ENCODE measurements at regions not wholly inside any gene's neighbourhood (a gene's known extent, or its start where the extent isn't known, plus 50 kb on each side); places are given as distances from the start of the nearest gene placed in this dataset.

DNA sequence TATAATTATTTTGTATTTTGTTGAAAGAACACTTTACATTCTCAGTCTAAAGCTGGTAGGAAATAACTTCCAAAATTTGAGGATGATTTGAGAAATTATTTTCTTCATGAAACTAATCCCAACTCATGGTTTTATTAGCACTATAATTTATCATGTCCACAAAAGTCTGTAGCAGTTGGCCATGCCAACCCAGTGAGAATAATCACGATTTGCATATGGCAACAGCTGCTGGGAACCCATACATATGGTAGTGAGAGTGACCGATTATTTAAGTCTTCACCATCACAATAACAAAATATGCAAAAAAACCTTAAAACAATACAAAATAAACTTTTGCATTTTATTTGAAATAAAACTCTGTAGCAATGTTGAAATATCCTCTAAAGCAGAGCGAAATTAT, 445.9 kb upstream of the ANO3 start:
- DNase-seq (ENCODE audit: low read depth), result no peak

DNA sequence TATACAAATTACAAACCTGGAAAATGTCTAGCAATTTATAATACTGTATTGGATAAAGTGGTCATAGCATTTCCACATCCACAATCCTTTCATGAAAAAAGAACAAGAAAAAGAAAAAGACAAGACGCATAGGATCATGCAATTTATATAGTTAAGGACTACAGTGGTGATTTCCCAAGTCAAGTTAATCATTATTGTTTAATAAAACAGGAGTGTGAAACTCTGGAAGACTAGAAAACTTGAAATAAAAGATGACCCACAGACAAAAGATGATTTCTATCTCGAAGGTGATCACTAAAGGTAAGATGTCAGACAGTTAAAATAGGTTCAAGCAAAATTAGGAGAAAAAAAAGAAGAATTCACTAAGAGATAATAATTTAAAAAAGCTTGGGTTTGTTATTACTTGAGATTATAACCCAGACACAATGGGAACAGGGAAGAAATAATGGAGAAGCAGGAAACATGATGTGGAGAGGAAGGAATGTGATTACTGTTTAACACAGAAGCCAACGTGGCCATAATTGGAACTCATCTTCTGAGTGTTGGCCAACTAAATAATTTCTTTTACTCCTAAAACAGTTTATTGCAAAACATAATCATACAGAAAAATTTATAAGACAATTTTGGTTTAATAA, 441.2 kb upstream of the ANO3 start:
- no peak for DNase-seq (ENCODE audit: low read depth)

DNA sequence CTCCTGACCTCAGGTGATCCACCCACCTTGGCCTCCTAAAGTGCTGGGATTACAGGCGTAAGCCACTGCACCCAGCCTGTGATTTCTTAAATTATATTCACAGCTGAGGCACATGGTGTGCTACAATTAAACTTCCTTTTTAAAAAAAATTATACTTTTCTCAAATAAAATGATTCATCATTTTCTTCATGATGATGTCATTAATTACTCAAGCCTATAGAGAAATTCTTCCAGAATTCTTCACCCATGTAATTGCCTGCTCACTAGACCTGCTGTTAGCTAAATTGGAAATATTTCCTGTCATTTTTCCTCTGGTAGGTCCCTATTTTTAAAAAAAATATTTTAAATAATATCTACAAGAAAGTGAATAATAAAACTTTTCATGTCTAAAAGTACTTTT, 440.0 kb upstream of the ANO3 start:
- DNase-seq (ENCODE audit: low read depth), result no peak

DNA sequence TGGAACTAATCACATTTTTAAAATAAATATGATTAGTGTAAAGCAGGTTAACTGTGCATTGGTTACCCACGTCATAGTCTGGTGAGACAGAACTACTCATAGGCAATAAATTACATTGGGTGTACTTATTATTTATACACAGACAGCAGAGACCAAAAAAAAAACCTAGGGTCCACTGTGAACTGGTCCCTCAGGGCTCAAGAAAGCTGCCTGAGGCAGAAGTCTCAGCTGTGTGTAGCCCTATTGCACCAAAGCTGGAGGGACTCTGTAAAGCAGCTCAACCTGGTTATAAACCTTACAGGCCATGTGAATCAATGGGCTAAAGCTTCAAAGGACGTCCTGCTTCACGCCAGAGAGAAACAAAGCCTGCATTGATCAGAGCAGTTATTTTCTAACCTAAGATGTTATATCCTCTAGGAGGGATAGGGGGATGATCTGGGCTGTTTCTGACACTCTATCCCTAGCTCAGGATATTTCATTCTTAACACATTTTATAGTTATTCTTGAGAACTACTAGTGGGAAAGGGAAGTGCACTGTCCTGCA, 432.2 kb upstream of the ANO3 start:
- DNase-seq (ENCODE audit: low read depth), result no peak

DNA sequence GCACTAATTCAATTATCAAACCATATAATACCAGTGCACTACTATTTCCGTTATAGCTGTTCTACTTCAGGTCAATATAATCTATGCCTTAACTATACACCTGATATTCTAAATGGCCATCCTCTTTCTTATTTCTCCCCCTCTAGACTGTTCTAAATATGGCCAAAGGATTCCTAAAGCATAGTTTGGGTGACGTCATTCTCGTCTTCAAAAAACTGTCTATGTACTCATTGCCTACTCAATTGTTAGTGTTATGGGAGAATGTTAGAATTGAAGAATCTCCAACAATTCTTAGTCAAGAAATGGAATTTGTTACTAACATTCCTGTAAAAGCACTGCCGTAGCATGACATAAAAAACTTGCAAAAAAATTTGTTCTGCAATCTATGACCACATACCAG, 431.1 kb upstream of the ANO3 start:
- no peak for DNase-seq (ENCODE audit: low read depth)

DNA sequence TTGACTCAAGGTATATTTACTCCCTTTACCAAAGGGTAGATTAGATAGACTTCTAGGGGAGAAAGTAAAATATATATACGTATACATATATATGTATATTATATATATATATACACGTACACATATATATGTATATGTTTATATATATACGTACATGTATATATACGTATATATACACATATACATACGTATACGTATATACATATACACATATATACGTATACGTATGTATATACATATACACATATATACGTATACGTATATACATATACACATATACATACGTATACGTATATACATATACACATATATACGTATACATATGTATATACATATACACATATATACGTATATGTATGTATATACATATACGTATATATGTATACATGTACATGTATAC, 430.5 kb upstream of the ANO3 start:
- DNase-seq (ENCODE audit: low read depth), result no peak

DNA sequence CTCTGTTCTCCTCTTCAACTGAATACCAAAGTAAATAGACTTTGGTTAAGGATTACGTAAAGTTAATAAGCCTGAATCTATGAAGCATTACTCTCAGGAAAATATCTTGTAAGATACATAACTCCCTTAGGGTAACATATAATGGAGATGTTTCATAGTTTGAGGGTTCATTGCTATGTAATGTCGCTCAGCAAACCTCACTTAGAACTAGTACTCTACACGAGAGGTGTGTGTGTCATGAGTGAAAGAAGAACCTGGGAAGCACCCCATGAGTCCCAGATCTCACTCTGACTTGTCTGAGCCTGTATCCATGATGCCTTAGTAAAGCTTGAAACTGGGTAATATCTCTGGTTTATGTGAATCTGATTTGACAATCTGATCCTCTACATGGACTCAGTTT, 429.5 kb upstream of the ANO3 start:
- DNase-seq (ENCODE audit: low read depth), result no peak

DNA sequence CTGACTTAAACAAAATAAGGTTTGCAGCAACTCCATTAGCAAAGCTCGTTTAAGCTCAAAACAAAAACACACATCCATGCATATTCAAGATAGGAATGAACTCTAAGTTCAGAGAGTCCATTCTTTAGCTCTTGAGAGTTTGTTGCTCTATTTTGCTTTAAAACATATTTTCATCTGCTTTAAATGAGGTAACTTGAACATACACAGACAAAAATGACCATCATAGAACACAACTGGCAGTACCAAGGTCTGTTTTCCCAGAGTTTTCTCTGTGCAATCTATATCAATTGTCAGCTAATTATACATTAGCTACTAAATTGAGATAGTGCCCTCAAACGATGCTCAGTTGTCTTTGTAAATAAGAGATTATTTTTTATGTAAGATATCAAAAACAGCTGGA, 423.2 kb upstream of the ANO3 start:
- no peak for DNase-seq (ENCODE audit: low read depth)

DNA sequence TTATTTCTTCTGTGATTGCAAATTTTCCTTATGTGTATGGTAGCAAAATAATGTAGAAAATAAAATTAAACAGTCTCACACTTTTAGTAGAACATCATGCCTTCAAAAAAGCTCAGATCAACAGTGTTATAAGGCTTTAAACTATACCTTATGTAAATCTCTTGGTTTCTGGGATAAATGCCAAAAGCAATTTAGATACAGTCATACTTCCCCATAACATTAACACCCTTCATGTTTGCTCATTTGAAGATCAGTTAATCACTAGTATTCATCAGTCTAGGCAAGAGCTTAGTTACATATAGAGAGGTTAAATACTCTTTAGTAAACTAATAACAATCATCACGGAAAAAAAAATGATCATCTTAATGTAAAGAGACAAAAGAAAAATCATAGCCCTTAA, 421.8 kb upstream of the ANO3 start:
- DNase-seq (ENCODE audit: low read depth), result no peak

DNA sequence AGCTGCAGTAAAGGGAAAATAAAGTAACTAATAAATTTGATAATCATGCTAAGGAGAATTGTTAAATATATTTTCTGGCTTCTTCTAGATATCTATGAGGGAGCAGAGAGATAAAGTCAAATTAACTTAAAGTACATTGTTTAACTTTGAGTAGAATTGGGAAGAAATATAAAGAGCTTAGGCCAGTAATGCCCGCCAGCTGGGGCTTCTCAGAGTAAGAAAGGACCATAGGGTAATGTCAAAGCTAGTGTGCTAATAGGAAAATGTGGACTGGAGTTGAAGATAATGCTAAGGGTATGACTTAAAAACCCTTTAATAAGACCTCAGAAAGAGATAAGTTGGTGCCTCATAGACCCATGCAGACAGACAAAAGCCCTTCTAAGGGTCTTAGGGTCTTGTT, 411.6 kb upstream of the ANO3 start:
- no peak for DNase-seq (ENCODE audit: low read depth)

DNA sequence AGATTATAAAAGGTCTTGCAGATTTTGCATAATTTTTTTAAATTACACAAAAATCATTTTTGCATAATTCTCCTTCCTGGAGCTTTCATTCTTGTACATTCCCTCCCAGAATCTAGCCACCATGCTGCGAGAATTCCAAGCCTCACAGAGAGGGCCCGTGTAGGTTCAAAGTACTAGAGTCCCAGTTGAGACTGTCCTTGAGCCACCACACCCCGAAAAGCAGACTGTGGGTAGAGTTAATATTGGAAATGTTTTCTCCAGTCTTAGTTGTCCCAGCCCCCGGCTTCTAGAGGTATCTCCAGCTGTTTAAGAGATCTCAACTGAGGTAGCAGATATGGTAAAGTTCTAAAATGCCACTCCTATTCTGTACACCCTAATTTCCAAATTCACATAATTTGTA, 407.3 kb upstream of the ANO3 start:
- no peak for DNase-seq (ENCODE audit: low read depth)

DNA sequence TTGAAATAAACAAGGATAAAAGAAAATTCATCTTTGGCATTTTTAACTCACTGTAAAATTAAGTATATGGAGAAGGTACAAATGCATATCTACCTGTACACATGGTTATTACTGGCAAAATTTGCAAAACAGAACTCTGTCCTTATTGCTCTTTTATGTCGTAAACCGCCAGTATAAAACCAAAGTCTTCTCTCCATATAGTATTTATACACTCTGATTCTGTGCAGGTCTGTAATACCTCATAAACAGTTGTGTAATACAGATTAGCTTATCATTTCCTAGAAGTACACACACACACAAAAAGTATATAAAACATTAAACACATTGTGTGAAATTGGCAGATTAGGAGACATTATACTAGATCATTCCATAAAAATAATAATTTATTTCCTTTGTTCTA, 406.6 kb upstream of the ANO3 start:
- no peak for DNase-seq (ENCODE audit: low read depth)

DNA sequence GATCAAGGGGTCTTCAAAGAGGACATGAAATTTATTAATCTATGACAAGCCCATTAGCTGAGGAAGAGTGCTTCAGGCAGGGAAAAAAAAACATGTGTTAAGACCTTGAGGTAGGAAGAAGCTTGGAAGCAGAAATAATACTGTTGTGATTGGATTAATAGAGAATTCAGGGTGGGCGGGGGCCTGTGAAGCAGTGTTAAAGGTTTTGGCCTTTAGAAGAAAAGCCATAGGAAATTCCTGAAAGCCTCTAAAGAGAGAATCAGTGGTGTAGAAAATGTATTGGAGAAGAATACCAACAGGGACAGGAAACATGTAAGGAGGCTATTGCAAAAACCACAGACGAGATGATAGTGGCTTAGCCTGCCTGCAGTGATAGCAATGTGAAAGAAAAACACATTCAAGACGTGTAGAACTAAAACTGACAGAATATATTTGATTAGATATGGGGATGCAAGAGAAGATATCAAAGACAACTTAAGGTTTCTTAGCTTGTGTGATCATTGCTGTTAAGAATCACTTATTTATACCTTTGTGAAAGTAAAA, 404.4 kb upstream of the ANO3 start:
- no peak for DNase-seq (ENCODE audit: low read depth)

DNA sequence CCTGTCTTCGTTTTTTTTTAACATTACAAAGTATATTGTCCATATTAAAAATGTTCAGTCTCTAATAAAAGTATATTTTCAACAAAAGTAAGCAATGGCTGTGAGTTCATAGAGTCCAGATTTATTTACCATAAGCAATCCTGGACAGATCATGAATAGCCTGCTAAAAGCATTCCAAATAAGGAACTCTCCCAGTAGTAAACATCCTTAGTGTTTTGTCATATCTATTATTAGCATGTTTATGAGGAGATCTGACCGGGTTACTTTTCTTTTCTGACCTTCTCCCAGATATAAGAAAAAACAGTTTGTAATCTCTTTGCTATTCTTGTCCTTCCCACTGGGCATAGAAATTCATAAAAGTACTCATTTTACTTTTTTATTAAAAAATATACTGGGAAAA, 403.9 kb upstream of the ANO3 start:
- no peak for DNase-seq (ENCODE audit: low read depth)

DNA sequence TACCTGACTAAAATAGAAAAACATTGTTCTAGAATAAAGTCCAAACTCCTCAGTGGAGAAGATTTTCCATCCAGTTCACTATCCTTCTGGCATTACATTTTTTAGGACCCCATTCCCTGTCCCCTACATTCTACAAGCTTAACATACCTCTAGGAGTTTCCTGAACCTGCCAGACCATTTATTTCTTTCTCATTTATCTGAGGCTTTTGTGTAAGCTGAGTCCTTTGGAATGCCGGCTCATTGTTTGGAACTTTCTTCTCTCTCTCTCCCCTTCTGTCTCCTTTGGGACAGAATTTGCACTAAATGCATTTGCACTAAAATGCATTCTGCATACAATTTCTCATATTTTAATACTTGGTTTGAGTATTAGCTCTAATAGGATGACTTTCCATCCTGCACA, 393.0 kb upstream of the ANO3 start:
- DNase-seq (ENCODE audit: low read depth), result no peak

DNA sequence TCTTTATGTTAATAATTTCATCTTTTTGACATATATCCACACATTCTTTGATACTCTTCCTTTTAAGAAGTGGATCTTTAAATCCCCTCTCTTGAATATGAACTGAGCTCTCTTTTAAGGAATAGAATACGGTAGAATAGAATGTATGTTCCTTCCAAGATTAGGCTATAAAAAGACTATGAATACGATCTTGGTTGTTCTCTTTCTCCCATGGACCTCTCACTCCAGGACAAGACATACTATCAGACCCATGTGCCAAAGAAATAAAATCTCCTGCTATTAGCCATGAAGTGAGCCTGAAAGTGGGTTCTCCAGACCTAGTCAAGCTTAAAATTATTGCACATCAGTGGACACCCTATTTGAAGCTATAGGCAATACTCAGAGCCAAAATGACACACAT, 392.2 kb upstream of the ANO3 start:
- DNase-seq (ENCODE audit: low read depth), result no peak

DNA sequence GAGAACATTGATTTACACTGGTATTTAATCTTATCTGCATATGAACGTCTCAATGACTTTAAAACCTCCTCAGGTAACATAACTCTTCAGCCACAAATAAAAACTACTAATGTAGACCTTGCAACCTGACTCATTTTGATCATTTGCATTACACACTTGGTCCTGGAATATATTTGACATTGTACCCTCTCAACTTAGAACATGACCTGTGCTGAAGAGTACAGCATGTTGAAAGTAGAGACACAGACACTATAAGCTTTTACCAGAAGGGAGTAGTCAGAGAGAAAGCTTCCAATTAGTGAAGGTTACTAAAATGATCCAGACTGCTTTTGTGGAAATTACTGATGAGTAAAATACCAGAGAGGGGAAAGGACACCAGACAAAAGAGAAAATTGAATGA, 390.6 kb upstream of the ANO3 start:
- DNase-seq (ENCODE audit: low read depth), result no peak

DNA sequence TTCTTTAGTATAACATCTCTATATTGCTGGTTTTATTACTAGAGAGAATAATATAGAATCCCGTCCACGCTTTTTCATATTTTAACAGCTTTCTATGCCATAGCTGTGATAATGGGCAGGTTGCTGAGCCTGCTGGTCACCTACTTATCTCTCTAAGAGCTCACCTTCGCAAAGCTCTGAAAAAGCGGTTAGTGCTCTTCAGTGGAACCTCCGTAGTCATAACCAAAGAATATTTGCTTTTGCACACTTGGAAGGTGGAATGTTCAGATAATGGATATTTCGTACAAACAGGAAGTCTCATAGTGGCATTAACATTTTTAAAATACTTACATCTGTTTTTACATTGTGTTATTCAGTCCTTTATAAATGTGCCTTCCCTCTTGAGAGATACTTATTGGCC, 388.9 kb upstream of the ANO3 start:
- DNase-seq (ENCODE audit: low read depth), result no peak

DNA sequence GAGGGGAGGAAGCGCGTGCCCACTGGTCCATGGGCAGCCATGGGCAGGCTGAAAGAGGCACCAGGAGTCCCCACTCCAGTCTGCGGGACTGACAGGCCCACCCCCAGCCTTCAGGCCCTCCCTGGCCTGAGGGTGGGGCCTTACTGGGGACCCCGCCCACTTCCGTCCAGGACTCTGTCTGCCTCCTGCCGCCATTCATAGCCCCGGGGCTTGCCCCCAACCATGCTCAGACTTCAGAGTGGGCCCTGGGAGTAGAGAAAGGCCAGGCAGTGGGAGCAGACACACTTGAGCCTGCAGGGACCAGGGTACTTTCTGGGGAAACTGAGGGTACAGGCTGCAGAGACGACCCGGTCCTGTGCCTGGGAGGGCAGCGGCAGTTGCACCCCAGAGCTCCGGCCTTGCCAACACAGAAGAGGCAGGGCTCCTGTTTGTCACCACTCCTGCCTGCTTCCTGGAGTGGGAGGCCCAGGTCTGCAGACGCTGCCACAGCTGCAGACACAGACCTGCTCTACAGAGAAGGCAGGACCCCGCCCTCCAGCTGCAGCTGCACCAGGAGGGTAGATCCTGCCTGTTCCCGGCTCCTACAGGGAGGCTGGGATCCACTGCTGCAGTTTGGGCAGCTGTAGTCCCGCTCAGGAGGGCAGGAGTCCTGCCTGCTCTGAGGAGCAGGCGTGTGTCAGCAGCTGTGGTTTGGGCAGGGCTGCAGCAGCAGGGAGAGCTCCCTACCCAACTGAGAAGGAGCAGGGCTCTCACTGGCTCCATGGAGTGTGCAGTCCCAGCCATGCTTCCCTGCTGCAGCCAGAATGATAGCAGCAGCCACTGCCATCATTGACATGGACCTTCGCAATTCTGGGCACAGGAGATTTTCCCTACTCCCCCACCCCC, 387.9 kb upstream of the ANO3 start:
- DNase-seq (ENCODE audit: low read depth), result no peak

DNA sequence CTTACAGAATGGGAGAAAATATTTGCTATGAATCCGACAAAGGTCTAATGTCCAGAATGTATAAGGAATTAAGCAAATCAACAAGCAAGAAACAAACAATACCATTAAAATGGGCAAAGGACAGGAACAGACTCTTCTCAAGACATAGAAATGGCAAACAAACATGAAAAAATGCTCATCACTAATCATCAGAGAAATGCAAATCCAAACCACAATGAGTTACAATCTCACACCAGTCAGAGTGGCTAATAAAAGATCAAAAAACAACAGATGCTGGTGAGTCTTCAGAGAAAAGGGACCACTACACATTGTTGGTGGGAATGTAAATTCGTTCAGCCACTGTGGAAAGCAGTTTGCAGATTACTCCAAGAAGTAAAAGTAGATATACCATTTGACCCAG, 382.0 kb upstream of the ANO3 start:
- DNase-seq (ENCODE audit: low read depth), result no peak

DNA sequence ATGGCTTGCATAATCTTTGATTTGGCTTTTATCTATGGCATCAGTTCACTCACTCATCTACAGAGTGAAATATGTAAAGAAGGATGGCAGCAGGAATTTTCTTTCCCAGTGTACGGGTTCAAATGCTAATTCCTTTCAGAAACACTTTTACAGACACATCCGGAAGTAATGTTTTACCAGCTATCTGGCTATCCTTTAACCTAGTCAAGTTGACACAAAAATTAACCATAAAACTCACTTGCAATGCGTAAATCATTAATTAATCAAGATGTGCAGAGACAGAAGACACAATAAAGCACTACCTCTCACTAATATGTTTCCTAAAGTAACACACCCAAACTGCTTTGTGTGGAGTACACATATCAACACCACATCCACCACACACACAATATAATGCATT, 378.9 kb upstream of the ANO3 start:
- no peak for DNase-seq (ENCODE audit: low read depth)

DNA sequence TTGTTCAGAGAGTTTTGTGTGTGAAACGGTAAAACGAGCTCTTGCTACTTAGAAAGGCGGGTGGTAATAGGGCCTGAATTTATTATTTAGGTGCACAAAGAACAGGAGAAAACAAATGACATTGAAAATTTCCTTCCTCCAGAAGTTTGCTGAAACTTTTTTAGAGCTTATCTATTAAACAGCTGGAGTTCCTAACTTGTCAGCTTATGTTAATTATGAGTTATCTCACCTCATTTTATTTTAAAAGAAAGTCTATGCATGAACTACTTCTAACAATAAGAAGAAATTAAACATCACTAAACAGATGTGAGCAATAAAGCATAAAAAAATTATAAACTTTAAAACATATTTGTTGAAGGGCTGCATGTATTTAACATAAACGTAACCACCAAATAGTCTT, 373.9 kb upstream of the ANO3 start:
- no peak for DNase-seq (ENCODE audit: low read depth)

DNA sequence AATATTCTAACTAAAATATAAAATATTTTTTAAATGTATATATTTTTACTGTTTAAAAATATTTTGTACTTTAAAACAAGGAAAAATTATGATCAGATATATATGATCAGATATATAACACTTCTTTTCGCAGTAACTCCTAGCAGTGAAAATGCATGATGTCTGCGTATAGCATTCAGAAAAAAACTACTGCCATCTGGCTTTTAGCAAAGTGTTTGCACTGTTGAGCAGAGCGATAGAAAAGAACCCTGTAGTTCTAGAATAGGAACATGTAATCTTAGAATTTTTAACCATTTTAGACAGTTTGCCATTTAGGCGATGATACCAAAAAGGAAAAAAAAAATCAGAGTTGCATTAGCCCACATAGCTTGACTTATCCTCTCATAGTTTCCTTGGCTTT, 370.4 kb upstream of the ANO3 start:
- no peak for DNase-seq (ENCODE audit: low read depth)
